ENCODE measurements at regions not wholly inside any gene's neighbourhood (a gene's known extent, or its start where the extent isn't known, plus 50 kb on each side); places are given as distances from the start of the nearest gene placed in this dataset.
A peak's percentile ranks its signal among the peaks of the same experiment; 100 is the strongest.
"Not testable (repeated sequence)": the region's sequence is repeated elsewhere in the genome, so short reads cannot be mapped to it uniquely, and the experiment has no call there.

- DNase-seq, result peak in 1 of 2 donors; percentile 17
- peak in 2 of 8 donors; percentile 66 to 72 for ATAC-seq
- Histone ChIP-seq H3K4me1 (peaks cover 0 to 33% (median 13%) of the 10 kb centered on the region in 9 donors), H3K36me3 (no peaks in the 10 kb centered on the region), H3K9me3 (no peaks in the 10 kb centered on the region), H3K27ac (no peak overlapping the region), H3K27me3 (no peaks in the 10 kb centered on the region), H3K4me3 (no peak overlapping the region)
- TF ChIP-seq CTCF (IDR thresholded peaks at IDR 0.05), result no peak
- intact Hi-C loops (cut with DNase I), result no loop called here
- 36 to 48% methylated on average over 6 of the region's 6 CpGs for WGBS, 2 donors
These were observed 378.4 kb downstream of the KCNRG start for GRCh38 chr13:50393628-50394027.

- TF ChIP-seq CTCF (IDR thresholded peaks at IDR 0.05), result no peak
These were observed 380.8 kb downstream of the KCNRG start for GRCh38 chr13:50396001-50396400.

GRCh38 chr13:50396618-50397017, 381.4 kb downstream of the KCNRG start:
- DNase-seq; H3K36me3 ChIP-seq; H3K27ac ChIP-seq; intact Hi-C loops (cut with DNase I); H3K9me3 ChIP-seq; H3K27me3 ChIP-seq; H3K4me3 ChIP-seq; ATAC-seq: not testable (repeated sequence)
- 98% methylated on average over 25 to 28 of the region's 31 CpGs for WGBS, 2 donors
- peaks cover 0 to 37% (median 19%) of the 10 kb centered on the region in 9 donors for H3K4me1 ChIP-seq

More at GRCh38 chr13:50396001-50396400, 380.8 kb downstream of the KCNRG start:
- H3K36me3 ChIP-seq, result no peaks in the 10 kb centered on the region
- intact Hi-C loops (cut with DNase I), result no loop called here
- DNase-seq, result no peak
- no peaks in the 10 kb centered on the region for H3K27me3 ChIP-seq
- peak in 1 of 8 donors; percentile 51 for ATAC-seq
- H3K4me1 ChIP-seq, result peaks cover 0 to 30% (median 13%) of the 10 kb centered on the region in 9 donors
- H3K9me3 ChIP-seq, result no peaks in the 10 kb centered on the region
- H3K4me3 ChIP-seq, result no peak overlapping the region
- no peak overlapping the region for H3K27ac ChIP-seq

- WGBS, 2 donors, result 31 to 50% methylated on average over 3 of the region's 3 CpGs
- peak; percentile 67 to 93 (median 89) for ATAC-seq
- Histone ChIP-seq H3K36me3 (no peaks in the 10 kb centered on the region), H3K4me3 (no peak overlapping the region), H3K9me3 (no peaks in the 10 kb centered on the region), H3K27ac (peak overlapping the region in 7 of 10 donors; percentile 52 to 66 (median 57)), H3K27me3 (no peaks in the 10 kb centered on the region), H3K4me1 (peaks cover 0 to 36% (median 20%) of the 10 kb centered on the region in 9 donors)
- peak; percentile 48 to 64 for DNase-seq
- TF ChIP-seq CTCF (IDR thresholded peaks at IDR 0.05), result no peak
- intact Hi-C loops (cut with DNase I), result no loop called here
These were observed 384.9 kb downstream of the KCNRG start for GRCh38 chr13:50400035-50400726.

- intact Hi-C loops (cut with DNase I), result no loop called here
- no peak for TF ChIP-seq CTCF (IDR thresholded peaks at IDR 0.05)
- Histone ChIP-seq H3K9me3 (no peaks in the 10 kb centered on the region), H3K4me1 (peaks cover 0 to 36% (median 20%) of the 10 kb centered on the region in 9 donors), H3K27me3 (no peaks in the 10 kb centered on the region), H3K27ac (peak overlapping the region in 7 of 10 donors; percentile 8 to 66 (median 57)), H3K4me3 (no peak overlapping the region), H3K36me3 (no peaks in the 10 kb centered on the region)
- DNase-seq, result no peak
- WGBS, 2 donors, result 31 to 39% methylated on average over 1 of the region's 1 CpG
- ATAC-seq, result peak; percentile 20 to 69 (median 63)
These were observed 385.8 kb downstream of the KCNRG start for GRCh38 chr13:50401049-50401505.
